ENCODE measurements at regions not wholly inside any gene's neighbourhood (a gene's known extent, or its start where the extent isn't known, plus 50 kb on each side); places are given as distances from the start of the nearest gene placed in this dataset.

DNA sequence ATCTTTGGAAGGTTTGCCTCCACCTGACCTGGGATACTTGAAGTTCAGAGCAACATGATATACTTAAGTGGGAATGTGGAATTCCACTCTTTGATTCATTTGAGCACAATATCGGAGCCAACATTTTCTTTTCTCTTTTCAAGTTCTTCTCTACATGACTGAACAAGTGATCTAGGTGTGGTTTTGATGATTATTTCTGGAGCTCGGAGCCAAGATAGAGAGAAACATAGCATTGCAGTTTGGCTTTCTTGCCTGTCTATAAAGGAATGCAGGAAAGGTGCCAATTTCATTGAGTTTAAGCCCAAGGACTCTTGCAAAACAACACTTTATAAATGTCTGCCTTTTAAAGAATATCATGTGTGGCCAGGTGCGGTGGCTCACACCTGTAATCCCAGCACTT lies 124.2 kb upstream of the FAM83B start:
- no peak overlapping the region for H3K27ac ChIP-seq (ENCODE audit: low read length)
- WGBS (ENCODE audit: insufficient coverage), result no CpG with 5 or more reads among the region's 3 CpGs
- DNase-seq, result no peak
- H3K9me3 ChIP-seq (replicated peaks; ENCODE audit: control insufficient read depth, low read depth, low read length), result no peaks in the 10 kb centered on the region
- no peak overlapping the region for H3K4me3 ChIP-seq (ENCODE audit: low read length)
- no peaks in the 10 kb centered on the region for H3K4me1 ChIP-seq (ENCODE audit: control insufficient read depth, insufficient read depth, low read length)
- H3K27me3 ChIP-seq (ENCODE audit: control insufficient read depth, insufficient read depth, low read length), result no peaks in the 10 kb centered on the region
- no peaks in the 10 kb centered on the region for H3K36me3 ChIP-seq (ENCODE audit: control insufficient read depth, insufficient read depth, low read length)

GRCh38 chr6:54729716-54730115 lies 116.9 kb upstream of the FAM83B start:
- Histone ChIP-seq H3K27ac (ENCODE audit: low read length) (no peak overlapping the region), H3K4me1 (ENCODE audit: control insufficient read depth, insufficient read depth, low read length) (no peaks in the 10 kb centered on the region), H3K36me3 (ENCODE audit: control insufficient read depth, insufficient read depth, low read length) (no peaks in the 10 kb centered on the region), H3K9me3 (replicated peaks; ENCODE audit: control insufficient read depth, low read depth, low read length) (no peaks in the 10 kb centered on the region), H3K4me3 (ENCODE audit: low read length) (no peak overlapping the region), H3K27me3 (ENCODE audit: control insufficient read depth, insufficient read depth, low read length) (no peaks in the 10 kb centered on the region)
- no CpG with 5 or more reads among the region's 3 CpGs for WGBS (ENCODE audit: insufficient coverage)
- DNase-seq, result no peak

DNA sequence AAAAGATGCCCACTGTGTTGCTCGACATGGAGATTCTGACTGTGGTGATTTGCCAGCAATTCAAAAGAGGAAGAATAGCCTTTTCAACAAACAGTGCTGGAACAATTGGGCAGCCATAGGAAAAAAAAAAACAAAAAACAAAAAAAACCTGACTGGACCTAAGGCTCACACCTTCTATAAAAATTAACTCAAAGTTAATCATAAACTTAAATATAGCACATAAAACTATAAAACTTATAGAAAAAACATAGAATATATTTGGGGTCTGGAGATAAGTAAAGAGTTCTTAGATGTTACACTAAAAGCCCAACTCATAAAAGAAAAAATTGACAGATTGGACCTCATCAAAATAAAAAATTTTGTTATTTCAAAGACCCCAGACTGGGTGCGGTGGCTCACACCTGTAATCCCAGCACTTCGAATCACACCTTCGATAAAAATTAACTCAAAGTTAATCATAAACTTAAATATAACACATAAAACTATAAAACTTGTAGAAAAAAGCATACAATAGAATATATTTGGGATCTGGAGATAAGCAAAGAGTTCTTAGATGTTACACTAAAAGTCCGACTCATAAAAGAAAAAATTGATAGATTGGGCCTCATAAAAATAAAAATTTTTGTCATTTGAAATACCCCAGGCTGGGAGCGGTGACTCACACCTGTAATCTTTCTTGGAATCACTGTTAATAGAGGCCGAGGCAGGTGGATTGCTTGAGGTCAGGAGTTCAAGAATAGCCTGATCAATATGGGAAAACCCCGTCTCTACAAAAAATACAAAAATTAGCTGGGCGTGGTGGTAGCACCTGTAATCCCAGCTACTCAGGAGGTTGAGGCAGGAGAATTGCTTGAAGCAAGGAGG lies 115.6 kb upstream of the FAM83B start:
- 100% methylated on average over 1 of the region's 9 CpGs for WGBS (ENCODE audit: insufficient coverage)
- no peaks in the 10 kb centered on the region for H3K9me3 ChIP-seq (replicated peaks; ENCODE audit: control insufficient read depth, low read depth, low read length)
- no peaks in the 10 kb centered on the region for H3K27me3 ChIP-seq (ENCODE audit: control insufficient read depth, insufficient read depth, low read length)
- H3K27ac ChIP-seq (ENCODE audit: low read length), result no peak overlapping the region
- no peak for DNase-seq
- H3K4me3 ChIP-seq (ENCODE audit: low read length), result no peak overlapping the region
- no peaks in the 10 kb centered on the region for H3K4me1 ChIP-seq (ENCODE audit: control insufficient read depth, insufficient read depth, low read length)
- H3K36me3 ChIP-seq (ENCODE audit: control insufficient read depth, insufficient read depth, low read length), result no peaks in the 10 kb centered on the region

DNA sequence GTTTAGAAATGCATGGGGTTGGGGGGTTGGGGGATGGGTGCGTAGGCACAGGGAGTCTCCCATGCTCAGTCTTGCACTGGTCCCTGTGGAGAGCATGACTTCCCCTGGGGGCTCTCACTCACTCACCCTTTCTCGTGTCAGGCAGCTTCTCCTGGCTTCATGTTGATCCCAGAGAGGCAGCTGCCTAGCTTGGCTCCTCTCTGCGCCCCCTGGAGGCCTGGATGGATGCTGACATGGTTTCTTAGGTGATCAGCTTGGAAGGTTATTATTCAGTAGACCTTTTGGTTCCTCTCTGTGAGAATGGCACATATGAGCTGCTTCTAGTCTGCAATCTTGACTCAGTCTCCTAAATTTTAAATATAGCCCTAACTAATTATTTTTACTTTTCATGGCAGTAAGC lies 109.3 kb upstream of the FAM83B start:
- DNase-seq, result no peak
- no peak overlapping the region for H3K4me3 ChIP-seq (ENCODE audit: low read length)
- H3K4me1 ChIP-seq (ENCODE audit: control insufficient read depth, insufficient read depth, low read length), result no peaks in the 10 kb centered on the region
- peaks cover 6% of the 10 kb centered on the region for H3K9me3 ChIP-seq (replicated peaks; ENCODE audit: control insufficient read depth, low read depth, low read length)
- WGBS (ENCODE audit: insufficient coverage), result 60% methylated on average over 1 of the region's 3 CpGs
- no peaks in the 10 kb centered on the region for H3K36me3 ChIP-seq (ENCODE audit: control insufficient read depth, insufficient read depth, low read length)
- H3K27me3 ChIP-seq (ENCODE audit: control insufficient read depth, insufficient read depth, low read length), result no peaks in the 10 kb centered on the region
- no peak overlapping the region for H3K27ac ChIP-seq (ENCODE audit: low read length)

- DNase-seq, result no peak
- Histone ChIP-seq H3K27me3 (ENCODE audit: control insufficient read depth, insufficient read depth, low read length) (no peaks in the 10 kb centered on the region), H3K4me1 (ENCODE audit: control insufficient read depth, insufficient read depth, low read length) (no peaks in the 10 kb centered on the region), H3K27ac (ENCODE audit: low read length) (no peak overlapping the region), H3K9me3 (replicated peaks; ENCODE audit: control insufficient read depth, low read depth, low read length) (peaks cover 6% of the 10 kb centered on the region), H3K36me3 (ENCODE audit: control insufficient read depth, insufficient read depth, low read length) (no peaks in the 10 kb centered on the region), H3K4me3 (ENCODE audit: low read length) (no peak overlapping the region)
- no CpG with 5 or more reads among the region's 1 CpG for WGBS (ENCODE audit: insufficient coverage)
These were observed 98.6 kb upstream of the FAM83B start for GRCh38 chr6:54747955-54748354.

DNA sequence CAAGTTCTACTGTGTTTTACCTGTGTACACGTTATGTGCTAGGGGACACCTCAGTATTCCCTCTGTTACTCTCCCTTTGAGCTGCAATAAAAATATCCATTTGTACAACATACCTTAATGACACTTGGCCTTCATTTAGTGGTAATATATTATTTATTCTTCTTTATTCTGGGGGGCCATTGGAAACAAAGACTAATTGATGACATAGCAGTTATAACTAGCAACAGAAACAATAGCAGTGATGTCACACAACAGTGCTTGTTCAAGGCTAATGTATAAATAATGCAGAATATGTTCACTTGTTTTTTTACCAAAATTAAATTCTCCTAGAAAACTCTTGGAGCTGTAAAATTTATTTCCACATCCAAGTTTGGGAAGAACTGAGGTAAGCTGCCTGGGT lies 92.2 kb upstream of the FAM83B start:
- Histone ChIP-seq H3K4me1 (ENCODE audit: control insufficient read depth, insufficient read depth, low read length) (no peaks in the 10 kb centered on the region), H3K27ac (ENCODE audit: low read length) (no peak overlapping the region), H3K27me3 (ENCODE audit: control insufficient read depth, insufficient read depth, low read length) (no peaks in the 10 kb centered on the region), H3K36me3 (ENCODE audit: control insufficient read depth, insufficient read depth, low read length) (no peaks in the 10 kb centered on the region), H3K4me3 (ENCODE audit: low read length) (no peak overlapping the region), H3K9me3 (replicated peaks; ENCODE audit: control insufficient read depth, low read depth, low read length) (no peaks in the 10 kb centered on the region)
- WGBS (ENCODE audit: insufficient coverage), result no CpG with 5 or more reads among the region's 1 CpG
- DNase-seq, result no peak

DNA sequence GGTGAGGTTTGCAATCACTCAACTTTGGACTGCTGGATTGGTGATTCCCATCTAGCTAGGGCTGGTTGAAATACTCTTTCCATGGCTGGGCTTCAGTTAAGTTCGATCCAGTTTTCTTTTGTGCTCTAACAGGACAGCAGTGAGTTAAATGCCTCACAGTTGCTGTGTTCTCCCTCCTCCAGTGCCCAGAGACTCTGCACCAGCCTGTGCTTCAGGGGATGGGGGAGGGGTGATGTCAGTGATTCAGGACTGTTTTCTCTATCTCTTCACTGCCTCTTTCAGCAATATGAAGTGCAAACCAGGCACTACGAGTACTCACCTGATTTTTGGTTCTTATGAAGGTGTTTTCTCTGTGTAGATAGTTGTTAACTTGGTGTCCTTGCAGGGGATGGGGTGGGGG lies 88.2 kb upstream of the FAM83B start:
- no CpG with 5 or more reads among the region's 2 CpGs for WGBS (ENCODE audit: insufficient coverage)
- DNase-seq, result no peak
- H3K27me3 ChIP-seq (ENCODE audit: control insufficient read depth, insufficient read depth, low read length), result no peaks in the 10 kb centered on the region
- H3K9me3 ChIP-seq (replicated peaks; ENCODE audit: control insufficient read depth, low read depth, low read length), result no peaks in the 10 kb centered on the region
- H3K4me3 ChIP-seq (ENCODE audit: low read length), result no peak overlapping the region
- no peaks in the 10 kb centered on the region for H3K4me1 ChIP-seq (ENCODE audit: control insufficient read depth, insufficient read depth, low read length)
- no peaks in the 10 kb centered on the region for H3K36me3 ChIP-seq (ENCODE audit: control insufficient read depth, insufficient read depth, low read length)
- H3K27ac ChIP-seq (ENCODE audit: low read length), result no peak overlapping the region

DNA sequence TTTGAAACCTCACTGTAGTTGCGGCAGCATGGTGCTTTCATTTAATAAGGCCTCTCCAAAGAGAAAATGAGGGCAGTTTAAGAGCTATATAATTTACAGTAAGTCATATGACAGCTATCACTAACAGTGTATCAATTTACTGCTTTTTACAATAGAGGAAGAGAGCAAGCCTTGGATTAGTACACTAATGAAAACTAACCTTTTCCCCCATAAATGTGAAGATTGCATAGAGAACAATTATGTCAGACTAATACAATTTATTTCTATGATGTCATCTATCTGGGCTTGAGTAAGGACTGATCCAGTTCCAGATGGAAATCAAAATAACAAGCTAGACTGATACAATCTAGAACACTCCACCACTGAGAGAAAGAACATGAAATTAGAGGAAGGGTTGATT lies 78.1 kb upstream of the FAM83B start:
- no peaks in the 10 kb centered on the region for H3K4me1 ChIP-seq (ENCODE audit: control insufficient read depth, insufficient read depth, low read length)
- no peak overlapping the region for H3K4me3 ChIP-seq (ENCODE audit: low read length)
- no peaks in the 10 kb centered on the region for H3K36me3 ChIP-seq (ENCODE audit: control insufficient read depth, insufficient read depth, low read length)
- no peak overlapping the region for H3K27ac ChIP-seq (ENCODE audit: low read length)
- no peaks in the 10 kb centered on the region for H3K27me3 ChIP-seq (ENCODE audit: control insufficient read depth, insufficient read depth, low read length)
- WGBS (ENCODE audit: insufficient coverage), result no CpG with 5 or more reads among the region's 1 CpG
- no peaks in the 10 kb centered on the region for H3K9me3 ChIP-seq (replicated peaks; ENCODE audit: control insufficient read depth, low read depth, low read length)
- DNase-seq, result no peak

DNA sequence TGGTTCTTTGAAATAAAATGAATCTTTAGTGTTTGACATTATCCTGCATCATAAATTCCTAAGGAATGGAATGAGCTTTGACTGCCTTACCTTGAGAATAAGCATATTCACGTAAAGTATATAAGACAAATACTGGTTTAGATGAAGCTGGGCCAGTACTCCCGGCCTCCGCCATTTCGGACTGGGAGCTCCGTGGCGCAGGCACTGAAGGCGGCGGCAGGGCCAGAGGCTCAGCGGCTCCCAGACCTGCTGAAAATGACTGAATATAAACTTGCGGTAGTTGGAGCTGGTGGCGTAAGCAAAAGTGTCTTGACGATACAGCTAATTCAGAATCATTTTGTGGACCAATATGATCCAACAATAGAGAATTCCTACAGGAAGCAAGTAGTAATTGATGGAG lies 76.2 kb upstream of the FAM83B start:
- Histone ChIP-seq H3K4me3 (ENCODE audit: low read length) (no peak overlapping the region), H3K9me3 (replicated peaks; ENCODE audit: control insufficient read depth, low read depth, low read length) (no peaks in the 10 kb centered on the region), H3K36me3 (ENCODE audit: control insufficient read depth, insufficient read depth, low read length) (no peaks in the 10 kb centered on the region), H3K27ac (ENCODE audit: low read length) (no peak overlapping the region), H3K4me1 (ENCODE audit: control insufficient read depth, insufficient read depth, low read length) (no peaks in the 10 kb centered on the region), H3K27me3 (ENCODE audit: control insufficient read depth, insufficient read depth, low read length) (no peaks in the 10 kb centered on the region)
- no peak for DNase-seq
- WGBS (ENCODE audit: insufficient coverage), result 96% methylated on average over 9 of the region's 12 CpGs

GRCh38 chr6:54771968-54772367 lies 74.6 kb upstream of the FAM83B start:
- no CpG with 5 or more reads among the region's 3 CpGs for WGBS (ENCODE audit: insufficient coverage)
- H3K27me3 ChIP-seq (ENCODE audit: control insufficient read depth, insufficient read depth, low read length), result no peaks in the 10 kb centered on the region
- no peaks in the 10 kb centered on the region for H3K9me3 ChIP-seq (replicated peaks; ENCODE audit: control insufficient read depth, low read depth, low read length)
- no peak for DNase-seq
- H3K36me3 ChIP-seq (ENCODE audit: control insufficient read depth, insufficient read depth, low read length), result no peaks in the 10 kb centered on the region
- no peaks in the 10 kb centered on the region for H3K4me1 ChIP-seq (ENCODE audit: control insufficient read depth, insufficient read depth, low read length)
- H3K4me3 ChIP-seq (ENCODE audit: low read length), result no peak overlapping the region
- no peak overlapping the region for H3K27ac ChIP-seq (ENCODE audit: low read length)

- Histone ChIP-seq H3K4me3 (ENCODE audit: low read length) (no peak overlapping the region), H3K9me3 (replicated peaks; ENCODE audit: control insufficient read depth, low read depth, low read length) (no peaks in the 10 kb centered on the region), H3K36me3 (ENCODE audit: control insufficient read depth, insufficient read depth, low read length) (no peaks in the 10 kb centered on the region), H3K27me3 (ENCODE audit: control insufficient read depth, insufficient read depth, low read length) (no peaks in the 10 kb centered on the region), H3K4me1 (ENCODE audit: control insufficient read depth, insufficient read depth, low read length) (no peaks in the 10 kb centered on the region), H3K27ac (ENCODE audit: low read length) (no peak overlapping the region)
- WGBS (ENCODE audit: insufficient coverage), result no CpG with 5 or more reads among the region's 2 CpGs
- DNase-seq, result no peak
These were observed 74.0 kb upstream of the FAM83B start for GRCh38 chr6:54772610-54773009.
